Erythroblast (primary cell): ENCODE measurements at regions not wholly inside any gene's neighbourhood (a gene's known extent, or its start where the extent isn't known, plus 50 kb on each side); places are given as distances from the start of the nearest gene placed in this dataset.

Experiments used
- GATA1 ChIP-seq: IDR thresholded peaks from 2 replicates; pipeline ENCODE4 v1.6.1; 2011; ENCODE audit warnings: low read depth, mild to moderate bottlenecking, control low read depth, low read length, moderate library complexity
- POLR2A ChIP-seq: IDR thresholded peaks from 2 replicates; pipeline ENCODE4 v1.6.1; 2011; ENCODE audit warnings: mild to moderate bottlenecking, low read length

DNA sequence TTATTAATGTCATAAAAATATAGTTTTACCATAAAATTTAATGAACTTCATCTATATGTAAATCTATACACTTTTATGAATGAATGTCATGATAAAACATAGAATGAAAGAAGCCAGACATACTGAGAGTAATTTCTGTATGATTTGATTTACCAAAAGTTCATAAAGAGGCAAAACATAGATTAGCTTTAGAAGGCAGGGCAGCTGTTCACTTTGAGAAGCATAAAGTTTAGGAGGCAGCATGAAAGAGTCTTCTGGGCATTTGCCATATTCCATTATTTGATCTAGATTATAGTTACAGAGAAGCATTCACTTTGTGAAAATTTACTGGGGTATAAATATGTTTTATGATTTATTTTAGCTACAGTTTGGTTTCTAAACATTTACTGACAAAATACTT, 487.2 kb downstream of the ANKRD7 start:
- no peak for TF ChIP-seq POLR2A
- TF ChIP-seq GATA1 = no peak
